Ovary (tissue), 3 donors: ENCODE measurements at regions not wholly inside any gene's neighbourhood (a gene's known extent, or its start where the extent isn't known, plus 50 kb on each side); places are given as distances from the start of the nearest gene placed in this dataset.

Experiments
- POLR2A ChIP-seq: fragments of 450-650 bp; IDR thresholded peaks from one replicate; pipeline ENCODE4 v1.6.1; 2017; ENCODE audit warnings: antibody characterized with exemption, mild to moderate bottlenecking, moderate library complexity
- TF ChIP-seq, protein P1 (sequence below), 3 donors: fragments of 450-650 bp in 2 of 3; fragments of 200-600 bp in 1 of 3; IDR thresholded peaks; one replicate each; pipeline versions ENCODE4 v1.5.1 to v1.8.0; 2016 to 2022; ENCODE audit warnings: antibody characterized with exemption in 3 of 3, mild to moderate bottlenecking in 1 of 3
- donor health status: DM: no; HTN: no; CAD: no.

DNA sequence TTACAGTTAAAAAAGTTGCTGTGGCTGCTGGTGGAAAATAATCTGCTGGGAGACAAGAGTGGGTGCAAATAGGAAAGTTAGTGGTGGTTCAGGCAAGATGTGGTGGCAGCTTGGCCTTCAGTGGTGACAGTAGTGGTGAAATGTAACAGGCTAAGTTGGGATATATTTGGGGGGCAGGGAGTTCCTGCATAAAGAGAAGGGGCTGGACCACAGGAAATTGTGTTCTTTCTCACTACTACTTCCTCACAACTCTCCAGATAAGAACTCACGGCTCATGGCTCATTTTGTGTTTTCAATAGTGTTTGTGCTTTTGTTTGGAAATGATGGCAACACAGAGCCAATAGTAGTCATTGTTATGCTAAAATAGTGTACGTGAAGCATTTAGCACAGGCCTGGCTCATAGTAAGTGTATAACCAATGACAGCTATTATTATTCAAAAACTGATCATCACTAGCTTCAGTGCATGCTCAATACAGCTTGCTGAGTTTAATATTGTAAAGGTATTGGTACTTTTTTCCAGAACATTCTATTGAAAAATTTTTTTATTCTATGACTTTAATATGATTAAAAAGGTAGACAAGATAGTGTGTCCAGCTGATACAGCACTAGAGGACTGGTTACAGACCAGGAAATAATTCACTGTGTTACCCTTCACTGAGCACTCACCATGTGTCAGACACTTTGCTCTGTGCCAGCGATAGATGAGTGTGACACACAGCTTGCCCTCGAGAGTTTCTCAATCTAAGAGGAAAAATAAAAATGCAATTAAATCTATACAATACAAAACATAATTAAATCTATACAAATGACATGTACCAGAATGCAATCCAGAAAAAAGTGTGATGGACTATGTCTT lies 209.8 kb downstream of the POU4F1 start:
- no peak for TF ChIP-seq POLR2A
- TF ChIP-seq, protein P1, sequence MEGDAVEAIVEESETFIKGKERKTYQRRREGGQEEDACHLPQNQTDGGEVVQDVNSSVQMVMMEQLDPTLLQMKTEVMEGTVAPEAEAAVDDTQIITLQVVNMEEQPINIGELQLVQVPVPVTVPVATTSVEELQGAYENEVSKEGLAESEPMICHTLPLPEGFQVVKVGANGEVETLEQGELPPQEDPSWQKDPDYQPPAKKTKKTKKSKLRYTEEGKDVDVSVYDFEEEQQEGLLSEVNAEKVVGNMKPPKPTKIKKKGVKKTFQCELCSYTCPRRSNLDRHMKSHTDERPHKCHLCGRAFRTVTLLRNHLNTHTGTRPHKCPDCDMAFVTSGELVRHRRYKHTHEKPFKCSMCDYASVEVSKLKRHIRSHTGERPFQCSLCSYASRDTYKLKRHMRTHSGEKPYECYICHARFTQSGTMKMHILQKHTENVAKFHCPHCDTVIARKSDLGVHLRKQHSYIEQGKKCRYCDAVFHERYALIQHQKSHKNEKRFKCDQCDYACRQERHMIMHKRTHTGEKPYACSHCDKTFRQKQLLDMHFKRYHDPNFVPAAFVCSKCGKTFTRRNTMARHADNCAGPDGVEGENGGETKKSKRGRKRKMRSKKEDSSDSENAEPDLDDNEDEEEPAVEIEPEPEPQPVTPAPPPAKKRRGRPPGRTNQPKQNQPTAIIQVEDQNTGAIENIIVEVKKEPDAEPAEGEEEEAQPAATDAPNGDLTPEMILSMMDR (IDR thresholded peaks at IDR 0.05), result no peak
